A673 (cell line): ENCODE measurements at regions not wholly inside any gene's neighbourhood (a gene's known extent, or its start where the extent isn't known, plus 50 kb on each side); places are given as distances from the start of the nearest gene placed in this dataset.

ENCODE experiments used
- BruUV-seq: library from RNA; stranded (reverse); fragments of 400-500 nt; replicated peaks from 2 replicates; lab custom pipeline; 2021; lab: Mats Ljungman, UMichigan
- CTCF ChIA-PET: fragments of 300-600 bp; sonication (Branson Sonifier 250); formaldehyde crosslinking; loops from one replicate; lab custom pipeline; 2022; ENCODE audit warnings: antibody characterized with exemption; lab: Charles Lee
- POLR2A ChIA-PET: fragments of 300-600 bp; sonication (Branson Sonifier 250); formaldehyde crosslinking; loops from one replicate; lab custom pipeline; 2022; ENCODE audit warnings: antibody characterized with exemption; ENCODE audit not compliant: low non-redundant PET; lab: Charles Lee
- DNase-seq: peaks from one replicate; pipeline ENCODE4 v3.0.0-alpha.2; 2015; ENCODE audit warnings: low spot score
- H3K27ac ChIP-seq: fragments of 200-600 bp; sonication (generic); 2 replicates; pipeline ENCODE4 v1.5.1; 2016; ENCODE audit warnings: mixed run types, low read depth, mild to moderate bottlenecking, mixed read lengths, antibody characterized with exemption, low read length; ENCODE audit not compliant: poor library complexity, severe bottlenecking
- H3K27me3 ChIP-seq: fragments of 200-600 bp; sonication (generic); replicated peaks from 2 replicates; pipeline ENCODE4 v1.6.1; 2017; ENCODE audit warnings: mixed run types, low read depth, mild to moderate bottlenecking, mixed read lengths, antibody characterized with exemption, low read length; ENCODE audit not compliant: insufficient read depth, poor library complexity
- H3K36me3 ChIP-seq: fragments of 200-600 bp; sonication (generic); 2 replicates; pipeline ENCODE4 v1.6.1; 2016; ENCODE audit warnings: mixed run types, mild to moderate bottlenecking, mixed read lengths, antibody characterized with exemption, low read length; ENCODE audit not compliant: insufficient read depth, poor library complexity, severe bottlenecking
- H3K4me1 ChIP-seq: fragments of 200-600 bp; sonication (generic); 2 replicates; pipeline ENCODE4 v1.6.1; 2017; ENCODE audit warnings: mixed run types, mild to moderate bottlenecking, mixed read lengths, antibody characterized with exemption, low read length; ENCODE audit not compliant: insufficient read depth, poor library complexity, severe bottlenecking
- H3K4me3 ChIP-seq: fragments of 200-600 bp; sonication (generic); 2 replicates; pipeline ENCODE4 v1.5.1; 2016; ENCODE audit warnings: low read depth, mixed run types, mild to moderate bottlenecking, mixed read lengths, low read length; ENCODE audit not compliant: poor library complexity, severe bottlenecking
- H3K9me3 ChIP-seq: fragments of 200-600 bp; sonication (generic); 2 replicates; pipeline ENCODE4 v1.6.1; 2016; ENCODE audit warnings: mixed run types, low read depth, mild to moderate bottlenecking, mixed read lengths, antibody characterized with exemption, low read length; ENCODE audit not compliant: poor library complexity, severe bottlenecking
- EZH2 ChIP-seq: fragments of 200-600 bp; sonication (generic); IDR thresholded peaks from 2 replicates; pipeline ENCODE4 v1.6.1; 2017; ENCODE audit warnings: borderline replicate concordance, low read depth, mild to moderate bottlenecking, mixed read lengths, antibody characterized with exemption, low read length; ENCODE audit not compliant: poor library complexity, severe bottlenecking
- intact Hi-C: fragments of 100-400 bp; cut with micrococcal nuclease; formaldehyde crosslinking; loops from one replicate; pipeline ENCODE4 v1.10.0; 2022; ENCODE audit not compliant: unreplicated experiment
- TF ChIP-seq, protein P1 (sequence below): fragments of 300-800, 200-600 bp; sonication (generic); conservative IDR thresholded peaks from 2 replicates; pipeline ENCODE4 v1.5.1; 2017; ENCODE audit warnings: low read depth, mild to moderate bottlenecking, antibody characterized with exemption, low read length, moderate library complexity, mixed read lengths

DNA sequence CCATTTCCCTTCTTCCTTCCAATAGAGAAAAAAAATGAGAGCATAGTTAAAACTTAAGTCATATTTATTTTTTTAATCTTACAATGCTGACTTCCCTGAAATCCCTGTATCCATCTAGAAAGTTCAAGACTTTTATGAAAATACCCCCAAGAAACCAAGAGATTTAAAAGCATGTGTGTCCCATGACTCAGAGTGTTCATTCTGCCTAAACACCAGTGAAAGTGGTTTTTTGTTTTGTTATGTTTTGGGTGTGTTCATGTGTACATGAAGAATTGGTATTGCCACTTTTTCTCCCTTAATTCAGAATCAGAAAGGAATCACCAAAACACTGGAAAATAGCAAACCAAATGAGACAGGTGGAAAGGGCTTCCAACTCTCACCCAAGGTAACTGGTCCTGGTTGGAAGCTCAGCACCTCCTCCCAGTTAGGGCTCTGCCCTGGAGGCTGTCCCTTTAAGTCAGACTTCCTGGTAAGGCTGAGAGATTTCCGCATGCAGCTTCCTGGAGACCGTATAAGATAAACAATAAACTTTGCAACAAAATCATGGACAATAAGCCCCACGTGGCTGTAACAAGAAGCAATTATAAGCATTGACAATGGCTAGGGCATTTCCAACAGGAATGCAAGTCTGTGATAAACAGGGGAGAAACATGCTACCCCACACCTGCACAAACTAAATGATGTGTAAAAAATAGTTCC is 121.9 kb upstream of the ARHGEF3 start:
- Histone ChIP-seq H3K27ac (no peak overlapping the region), H3K4me1 (peaks cover 4% of the 10 kb centered on the region), H3K4me3 (no peak overlapping the region), H3K9me3 (no peaks in the 10 kb centered on the region), H3K36me3 (no peaks in the 10 kb centered on the region), H3K27me3 (no peaks in the 10 kb centered on the region)
- TF ChIP-seq EZH2 = no peak
- TF ChIP-seq, protein P1, sequence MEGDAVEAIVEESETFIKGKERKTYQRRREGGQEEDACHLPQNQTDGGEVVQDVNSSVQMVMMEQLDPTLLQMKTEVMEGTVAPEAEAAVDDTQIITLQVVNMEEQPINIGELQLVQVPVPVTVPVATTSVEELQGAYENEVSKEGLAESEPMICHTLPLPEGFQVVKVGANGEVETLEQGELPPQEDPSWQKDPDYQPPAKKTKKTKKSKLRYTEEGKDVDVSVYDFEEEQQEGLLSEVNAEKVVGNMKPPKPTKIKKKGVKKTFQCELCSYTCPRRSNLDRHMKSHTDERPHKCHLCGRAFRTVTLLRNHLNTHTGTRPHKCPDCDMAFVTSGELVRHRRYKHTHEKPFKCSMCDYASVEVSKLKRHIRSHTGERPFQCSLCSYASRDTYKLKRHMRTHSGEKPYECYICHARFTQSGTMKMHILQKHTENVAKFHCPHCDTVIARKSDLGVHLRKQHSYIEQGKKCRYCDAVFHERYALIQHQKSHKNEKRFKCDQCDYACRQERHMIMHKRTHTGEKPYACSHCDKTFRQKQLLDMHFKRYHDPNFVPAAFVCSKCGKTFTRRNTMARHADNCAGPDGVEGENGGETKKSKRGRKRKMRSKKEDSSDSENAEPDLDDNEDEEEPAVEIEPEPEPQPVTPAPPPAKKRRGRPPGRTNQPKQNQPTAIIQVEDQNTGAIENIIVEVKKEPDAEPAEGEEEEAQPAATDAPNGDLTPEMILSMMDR = no peak
- ChIA-PET CTCF (no interaction called here), POLR2A (no interaction called here)
- BruUV-seq = no TSS peak
- intact Hi-C loops = no loop called here
- DNase-seq = no peak

DNA sequence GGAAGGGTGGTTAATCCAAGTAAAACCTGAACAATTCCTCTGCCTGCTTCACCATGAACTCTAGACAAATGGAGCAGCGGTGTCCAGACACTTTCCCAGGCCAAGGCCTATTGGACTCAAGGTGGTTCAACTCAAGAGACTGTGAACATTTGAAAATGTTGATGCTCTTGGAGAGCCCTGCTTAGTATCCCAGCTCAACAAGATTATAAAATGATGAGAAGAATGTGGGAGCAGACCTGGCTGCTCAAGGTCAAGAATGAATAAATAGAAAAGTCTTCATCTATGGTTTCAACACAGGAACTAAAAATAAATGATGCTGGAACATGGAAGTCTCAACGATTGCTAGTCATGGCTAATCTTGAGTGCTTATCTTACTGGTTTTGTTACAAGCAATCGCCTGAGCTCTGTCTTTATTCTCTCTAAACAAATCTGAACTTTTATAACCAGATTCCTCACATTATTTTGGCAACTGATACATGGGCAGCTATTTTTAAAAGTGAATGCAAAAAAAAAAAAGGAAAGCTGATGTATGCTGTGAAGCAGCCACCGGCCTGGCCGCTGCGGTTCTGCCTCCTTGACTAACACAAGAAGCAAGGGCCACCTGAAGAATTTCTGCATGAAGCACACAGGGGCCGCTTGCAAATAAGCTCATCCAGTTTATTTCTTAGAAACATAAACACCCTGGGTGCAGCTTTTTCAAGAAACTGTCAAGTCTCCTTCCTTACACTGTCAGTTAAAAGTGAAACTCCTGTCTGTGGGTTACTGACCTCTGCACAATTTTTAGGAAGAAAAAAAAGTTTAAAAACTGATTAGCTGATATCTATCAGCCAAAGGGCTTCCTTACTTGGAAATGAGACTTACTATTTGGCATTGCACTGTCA is 120.1 kb upstream of the ARHGEF3 start:
- Histone ChIP-seq H3K4me3 (no peak overlapping the region), H3K27ac (no peak overlapping the region), H3K4me1 (no peaks in the 10 kb centered on the region), H3K36me3 (no peaks in the 10 kb centered on the region), H3K9me3 (no peaks in the 10 kb centered on the region), H3K27me3 (no peaks in the 10 kb centered on the region)
- CTCF ChIA-PET = no interaction called here
- no peak for DNase-seq
- intact Hi-C loops = no loop called here
- POLR2A ChIA-PET = no interaction called here
- BruUV-seq = no TSS peak
- TF ChIP-seq, protein P1 = no peak
- no peak for TF ChIP-seq EZH2

DNA sequence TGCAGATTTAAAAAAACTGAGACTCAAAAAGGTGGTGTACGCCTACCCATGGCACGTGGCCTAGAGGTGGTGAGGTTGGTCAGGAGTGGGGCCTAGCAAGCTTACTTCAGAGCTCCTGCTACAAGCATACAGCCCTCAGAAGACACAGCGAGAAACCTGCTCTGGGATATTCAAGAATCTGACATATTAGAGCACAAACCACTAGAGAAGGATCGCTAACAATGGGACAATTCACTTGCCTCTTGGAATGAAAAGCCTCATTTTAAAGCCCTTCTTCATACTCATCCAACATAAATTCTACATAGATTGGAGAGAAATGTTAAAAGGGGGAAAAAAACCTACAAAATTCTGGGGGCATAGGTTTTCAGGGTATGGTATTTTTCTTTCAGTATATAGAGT is 118.0 kb upstream of the ARHGEF3 start:
- ChIA-PET POLR2A (no interaction called here), CTCF (no interaction called here)
- DNase-seq = no peak
- BruUV-seq = no TSS peak
- H3K4me3 ChIP-seq = no peak overlapping the region
- TF ChIP-seq, protein P1 = no peak
- no peak for TF ChIP-seq EZH2
- intact Hi-C loops = no loop called here
- H3K27ac ChIP-seq = no peak overlapping the region
- no peaks in the 10 kb centered on the region for H3K4me1 ChIP-seq
- no peaks in the 10 kb centered on the region for H3K36me3 ChIP-seq
- no peaks in the 10 kb centered on the region for H3K27me3 ChIP-seq
- H3K9me3 ChIP-seq = no peaks in the 10 kb centered on the region
